ENCODE measurements at regions not wholly inside any gene's neighbourhood (a gene's known extent, or its start where the extent isn't known, plus 50 kb on each side); places are given as distances from the start of the nearest gene placed in this dataset.
"Not testable (repeated sequence)": the region's sequence is repeated elsewhere in the genome, so short reads cannot be mapped to it uniquely, and the experiment has no call there.

- no peak for DNase-seq
Observed at GRCh38 chr17:33862772-33863602, 392.1 kb upstream of the CCL2 start.

GRCh38 chr17:33864758-33865229 is 390.3 kb upstream of the CCL2 start:
- no peak for DNase-seq

GRCh38 chr17:33868899-33869298 is 386.2 kb upstream of the CCL2 start:
- no peak for DNase-seq

- DNase-seq: no peak
Observed at GRCh38 chr17:33870936-33871335, 384.1 kb upstream of the CCL2 start.

- DNase-seq: no peak
Observed at GRCh38 chr17:33871720-33872540, 383.2 kb upstream of the CCL2 start.

- DNase-seq: no peak
Observed at GRCh38 chr17:33873201-33873617, 381.9 kb upstream of the CCL2 start.

GRCh38 chr17:33874617-33875060 is 380.4 kb upstream of the CCL2 start:
- no peak for DNase-seq

GRCh38 chr17:33875973-33876372 is 379.1 kb upstream of the CCL2 start:
- DNase-seq: no peak

GRCh38 chr17:33882273-33882672 is 372.8 kb upstream of the CCL2 start:
- DNase-seq: not testable (repeated sequence)

GRCh38 chr17:33882677-33883076 is 372.4 kb upstream of the CCL2 start:
- DNase-seq: not testable (repeated sequence)

GRCh38 chr17:33888455-33888854 is 366.6 kb upstream of the CCL2 start:
- DNase-seq: no peak

GRCh38 chr17:33889040-33889439 is 366.0 kb upstream of the CCL2 start:
- DNase-seq: no peak

- no peak for DNase-seq
Observed at GRCh38 chr17:33889766-33890165, 365.3 kb upstream of the CCL2 start.

- DNase-seq: no peak
Observed at GRCh38 chr17:33892717-33893591, 362.1 kb upstream of the CCL2 start.

- no peak for DNase-seq
Observed at GRCh38 chr17:33895491-33895890, 359.6 kb upstream of the CCL2 start.

GRCh38 chr17:33896263-33896662 is 358.8 kb upstream of the CCL2 start:
- no peak for DNase-seq

GRCh38 chr17:33901085-33901484 is 354.0 kb upstream of the CCL2 start:
- DNase-seq: no peak

- DNase-seq: no peak
Observed at GRCh38 chr17:33902901-33903449, 352.1 kb upstream of the CCL2 start.

GRCh38 chr17:33904476-33904875 is 350.6 kb upstream of the CCL2 start:
- DNase-seq: no peak

- DNase-seq: no peak
Observed at GRCh38 chr17:33905338-33905800, 349.7 kb upstream of the CCL2 start.

GRCh38 chr17:33908363-33909064 is 346.6 kb upstream of the CCL2 start:
- no peak for DNase-seq

All from hippocampal formation (tissue), 2 donors.